MM.1S (cell line): ENCODE measurements at regions not wholly inside any gene's neighbourhood (a gene's known extent, or its start where the extent isn't known, plus 50 kb on each side); places are given as distances from the start of the nearest gene placed in this dataset.

Experiments
- DNase-seq: peaks from one replicate; pipeline ENCODE4 v3.0.0-alpha.2; 2015
- H2AFZ ChIP-seq: fragments of 300-600 bp; sonication (generic); 2 replicates; pipeline ENCODE4 v1.6.0; 2016; ENCODE audit warnings: antibody characterized with exemption, low read length
- H3F3A ChIP-seq: fragments of 300-600 bp; sonication (generic); 2 replicates; pipeline ENCODE4 v1.6.1; 2016; ENCODE audit warnings: mild to moderate bottlenecking, antibody characterized with exemption, low read length, moderate library complexity, mixed read lengths; ENCODE audit not compliant: insufficient read depth
- H3K27ac ChIP-seq: fragments of 300-600 bp; sonication (generic); 2 replicates; pipeline ENCODE4 v1.5.1; 2016; ENCODE audit warnings: mild to moderate bottlenecking, low read length
- H3K27me3 ChIP-seq: fragments of 300-600 bp; sonication (generic); replicated peaks from 2 replicates; pipeline ENCODE4 v1.6.0; 2016; ENCODE audit warnings: low read length; ENCODE audit not compliant: insufficient read depth
- H3K36me3 ChIP-seq: fragments of 300-600 bp; sonication (generic); replicated peaks from 2 replicates; pipeline ENCODE4 v1.6.1; 2016; ENCODE audit warnings: mild to moderate bottlenecking, low read length, mixed read lengths; ENCODE audit not compliant: insufficient read depth
- H3K4me1 ChIP-seq: fragments of 300-600 bp; sonication (generic); 2 replicates; pipeline ENCODE4 v1.6.1; 2016; ENCODE audit warnings: low read length, mixed read lengths
- H3K4me2 ChIP-seq: fragments of 300-600 bp; sonication (generic); 2 replicates; pipeline ENCODE4 v1.6.0; 2016; ENCODE audit warnings: low read depth, low read length
- H3K4me3 ChIP-seq: fragments of 300-600 bp; sonication (generic); 2 replicates; pipeline ENCODE4 v1.5.1; 2016; ENCODE audit warnings: low read length, mixed read lengths
- H3K79me2 ChIP-seq: fragments of 300-600 bp; sonication (generic); 2 replicates; pipeline ENCODE4 v1.6.1; 2016; ENCODE audit warnings: mixed run types, low read length, mixed read lengths
- H3K9ac ChIP-seq: fragments of 300-600 bp; sonication (generic); 2 replicates; pipeline ENCODE4 v1.6.1; 2016; ENCODE audit warnings: low read length, mixed read lengths
- H3K9me2 ChIP-seq: fragments of 300-600 bp; sonication (generic); replicated peaks from 2 replicates; pipeline ENCODE4 v1.6.1; 2016; ENCODE audit warnings: mild to moderate bottlenecking, low read length, mixed read lengths; ENCODE audit not compliant: insufficient read depth
- H3K9me3 ChIP-seq: fragments of 300-600 bp; sonication (generic); replicated peaks from 2 replicates; pipeline ENCODE4 v1.6.1; 2016; ENCODE audit warnings: mild to moderate bottlenecking, low read length, mixed read lengths; ENCODE audit not compliant: insufficient read depth
- H4K20me1 ChIP-seq: fragments of 300-600 bp; sonication (generic); 2 replicates; pipeline ENCODE4 v1.6.1; 2016; ENCODE audit warnings: mild to moderate bottlenecking, low read length, moderate library complexity, mixed read lengths; ENCODE audit not compliant: insufficient read depth
- CTCF ChIP-seq: fragments of 300-600 bp; sonication (generic); IDR thresholded peaks from 2 replicates; pipeline ENCODE4 v1.5.1; 2016; ENCODE audit warnings: antibody characterized with exemption, low read length, mixed read lengths
- EZH2 ChIP-seq: fragments of 300-600 bp; sonication (generic); optimal IDR thresholded peaks from 2 replicates; pipeline ENCODE3; 2017; ENCODE audit warnings: low read depth, mild to moderate bottlenecking, antibody characterized with exemption, low read length, mixed read lengths
- EZH2phosphoT487 ChIP-seq: fragments of 300-600 bp; sonication (generic); IDR thresholded peaks from 2 replicates; pipeline ENCODE4 v1.6.1; 2018; ENCODE audit warnings: antibody characterized with exemption, low read length

DNA sequence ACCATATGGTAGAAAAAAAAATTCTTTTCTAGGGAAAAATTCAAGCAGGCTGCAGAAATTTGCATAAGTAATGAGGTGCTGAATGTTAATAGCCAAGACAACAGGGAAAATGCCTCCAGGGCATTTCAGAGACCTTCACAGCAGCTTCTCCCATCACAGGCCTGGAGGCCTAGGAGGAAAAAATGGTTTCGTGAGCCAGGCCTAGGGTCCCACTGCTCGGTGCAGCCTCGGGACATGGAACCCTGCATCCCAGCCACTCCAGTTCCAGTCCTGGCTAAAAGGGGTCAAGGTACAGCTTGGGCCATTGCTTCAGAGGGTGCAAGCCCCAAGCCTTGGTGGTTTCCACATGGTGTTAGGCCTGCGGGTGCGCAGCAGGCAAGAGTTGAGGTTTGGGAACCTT, 436.0 kb upstream of the SMC2 start:
- Histone ChIP-seq H4K20me1 (no peaks in the 10 kb centered on the region), H2AFZ (no peak overlapping the region), H3F3A (no peaks in the 10 kb centered on the region), H3K27me3 (no peaks in the 10 kb centered on the region), H3K9me2 (no peaks in the 10 kb centered on the region), H3K4me1 (no peaks in the 10 kb centered on the region), H3K27ac (no peak overlapping the region), H3K9ac (no peak overlapping the region), H3K4me2 (no peak overlapping the region), H3K79me2 (no peaks in the 10 kb centered on the region), H3K4me3 (no peak overlapping the region), H3K36me3 (no peaks in the 10 kb centered on the region), H3K9me3 (no peaks in the 10 kb centered on the region)
- DNase-seq, result no peak
- TF ChIP-seq EZH2phosphoT487, result no peak

DNA sequence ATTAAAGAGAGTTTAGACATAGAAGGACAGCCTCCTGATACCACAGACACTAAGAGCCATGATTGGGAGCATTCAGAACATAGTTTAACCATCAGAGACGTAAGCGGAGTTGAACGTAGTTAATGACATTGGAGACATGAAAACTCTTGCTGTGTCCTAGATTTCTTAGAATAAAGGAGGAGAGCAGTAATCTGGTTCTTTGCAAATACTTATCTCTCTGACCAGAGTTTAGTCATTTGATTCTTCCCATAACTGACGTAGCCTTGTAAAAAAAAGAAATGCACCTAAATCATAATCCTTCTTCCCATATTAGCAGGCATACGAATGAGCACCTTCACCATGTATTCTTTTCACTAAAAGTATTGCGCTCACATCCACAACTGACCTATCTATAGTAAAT, 433.3 kb upstream of the SMC2 start:
- no peak for DNase-seq
- no peaks in the 10 kb centered on the region for H3K36me3 ChIP-seq
- TF ChIP-seq EZH2phosphoT487, result no peak
- no peak for TF ChIP-seq CTCF
- no peak for TF ChIP-seq EZH2
- H3K4me2 ChIP-seq, result no peak overlapping the region
- H3K79me2 ChIP-seq, result no peaks in the 10 kb centered on the region
- no peaks in the 10 kb centered on the region for H3K9me2 ChIP-seq
- no peak overlapping the region for H3K9ac ChIP-seq
- no peaks in the 10 kb centered on the region for H3K4me1 ChIP-seq
- H2AFZ ChIP-seq, result no peak overlapping the region
- H3K27me3 ChIP-seq, result no peaks in the 10 kb centered on the region
- no peak overlapping the region for H3K4me3 ChIP-seq
- no peak overlapping the region for H3K27ac ChIP-seq
- no peaks in the 10 kb centered on the region for H4K20me1 ChIP-seq
- H3F3A ChIP-seq, result no peaks in the 10 kb centered on the region
- H3K9me3 ChIP-seq, result no peaks in the 10 kb centered on the region

DNA sequence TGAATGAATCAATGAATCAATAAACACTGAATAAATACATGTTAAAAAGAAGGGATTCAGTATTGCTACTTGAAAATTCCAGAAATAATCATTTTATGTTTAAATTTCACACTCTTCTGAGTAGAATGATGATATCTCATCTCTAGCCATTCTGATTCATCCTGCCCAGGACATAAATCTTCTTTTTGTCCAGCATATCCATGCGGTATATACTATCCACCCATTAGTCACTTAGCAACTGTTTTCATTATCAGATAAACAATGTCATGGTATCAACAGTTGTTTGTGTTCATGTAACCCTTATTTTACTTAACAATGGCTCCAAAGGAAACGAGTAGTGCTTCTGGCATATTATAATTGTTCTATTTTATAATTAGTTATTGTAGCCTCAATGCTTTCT, 432.4 kb upstream of the SMC2 start:
- no peaks in the 10 kb centered on the region for H3K9me2 ChIP-seq
- no peak overlapping the region for H3K9ac ChIP-seq
- H3K79me2 ChIP-seq, result no peaks in the 10 kb centered on the region
- H3K4me3 ChIP-seq, result no peak overlapping the region
- H3K9me3 ChIP-seq, result no peaks in the 10 kb centered on the region
- no peak for DNase-seq
- no peak overlapping the region for H2AFZ ChIP-seq
- H3K27ac ChIP-seq, result no peak overlapping the region
- H3K4me1 ChIP-seq, result no peaks in the 10 kb centered on the region
- H3K4me2 ChIP-seq, result no peak overlapping the region
- H4K20me1 ChIP-seq, result no peaks in the 10 kb centered on the region
- TF ChIP-seq CTCF (no peak), EZH2 (no peak)
- no peaks in the 10 kb centered on the region for H3K36me3 ChIP-seq
- H3K27me3 ChIP-seq, result no peaks in the 10 kb centered on the region
- no peaks in the 10 kb centered on the region for H3F3A ChIP-seq

DNA sequence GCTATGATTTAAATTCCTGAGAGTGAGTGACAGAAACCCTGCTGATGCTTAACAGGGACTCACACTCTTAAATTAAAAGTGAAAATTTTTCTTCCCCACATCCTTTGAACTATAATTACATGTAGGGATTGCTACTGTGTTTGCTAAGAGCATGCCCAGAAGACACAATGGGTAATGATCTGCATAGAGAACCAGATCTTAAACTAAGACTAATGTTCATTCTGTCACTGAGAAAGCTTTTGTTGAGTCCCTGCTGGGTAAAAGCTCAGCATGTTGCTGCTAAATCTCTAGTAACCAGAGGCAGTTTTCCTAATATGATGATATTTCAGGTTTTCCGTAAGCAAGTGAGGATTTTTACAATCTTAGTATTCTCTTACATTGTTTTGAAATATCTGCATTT, 424.8 kb upstream of the SMC2 start:
- Histone ChIP-seq H3K9ac (no peak overlapping the region), H3K9me3 (no peaks in the 10 kb centered on the region), H3K27ac (no peak overlapping the region), H3K4me3 (no peak overlapping the region), H3K79me2 (no peaks in the 10 kb centered on the region), H3K9me2 (no peaks in the 10 kb centered on the region), H4K20me1 (no peaks in the 10 kb centered on the region), H3F3A (no peaks in the 10 kb centered on the region), H3K27me3 (no peaks in the 10 kb centered on the region), H3K4me1 (no peaks in the 10 kb centered on the region), H2AFZ (no peak overlapping the region), H3K4me2 (no peak overlapping the region), H3K36me3 (no peaks in the 10 kb centered on the region)
- no peak for DNase-seq
- TF ChIP-seq EZH2phosphoT487 (no peak), CTCF (no peak), EZH2 (no peak)
